Superior temporal gyrus (tissue), 1 donor: ENCODE measurements at regions not wholly inside any gene's neighbourhood (a gene's known extent, or its start where the extent isn't known, plus 50 kb on each side); places are given as distances from the start of the nearest gene placed in this dataset.
"Not testable (repeated sequence)": the region's sequence is repeated elsewhere in the genome, so short reads cannot be mapped to it uniquely, and the experiment has no call there.

Experiments used
- DNase-seq: peaks from one replicate; pipeline ENCODE4 v3.0.0-alpha.2; 2016; ENCODE audit errors: extremely low spot score

DNA sequence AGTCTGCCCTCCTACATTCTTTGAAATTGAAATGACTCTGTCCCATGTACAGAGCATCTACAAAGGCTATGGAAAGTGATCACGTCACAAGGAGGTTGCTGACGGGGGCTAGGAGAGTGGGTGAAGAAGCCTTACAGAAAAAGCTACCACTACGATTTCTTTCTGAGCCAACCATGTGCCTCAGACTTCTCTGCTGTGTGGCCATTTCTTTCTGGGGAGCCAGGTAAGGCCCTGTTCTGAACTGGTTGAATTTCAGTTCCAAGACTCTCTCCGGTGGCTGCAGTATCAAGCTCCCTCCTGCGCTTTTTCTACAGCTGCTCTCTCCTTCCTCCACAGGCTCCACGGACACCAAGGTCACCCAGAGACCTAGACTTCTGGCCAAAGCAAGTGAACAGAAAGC, 112.5 kb upstream of the PRSS1 start:
- DNase-seq: no peak

DNA sequence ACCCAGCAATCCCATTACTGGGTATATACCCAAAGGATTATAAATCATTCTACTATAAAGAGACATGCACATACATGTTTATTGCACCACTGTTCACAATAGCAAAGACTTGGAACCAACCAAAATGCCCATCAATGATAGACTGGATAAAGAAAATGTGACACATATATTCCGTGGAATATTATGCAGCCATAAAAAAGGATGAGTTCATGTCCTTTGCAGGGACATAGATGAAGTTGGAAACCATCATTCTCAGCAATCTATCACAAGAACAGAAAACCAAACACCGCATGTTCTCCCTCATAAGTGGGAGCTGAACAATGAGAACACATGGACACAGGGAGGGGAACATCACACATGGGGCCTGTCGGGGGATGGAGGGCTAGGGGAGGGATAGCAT, 113.2 kb upstream of the PRSS1 start:
- not testable (repeated sequence) for DNase-seq

DNA sequence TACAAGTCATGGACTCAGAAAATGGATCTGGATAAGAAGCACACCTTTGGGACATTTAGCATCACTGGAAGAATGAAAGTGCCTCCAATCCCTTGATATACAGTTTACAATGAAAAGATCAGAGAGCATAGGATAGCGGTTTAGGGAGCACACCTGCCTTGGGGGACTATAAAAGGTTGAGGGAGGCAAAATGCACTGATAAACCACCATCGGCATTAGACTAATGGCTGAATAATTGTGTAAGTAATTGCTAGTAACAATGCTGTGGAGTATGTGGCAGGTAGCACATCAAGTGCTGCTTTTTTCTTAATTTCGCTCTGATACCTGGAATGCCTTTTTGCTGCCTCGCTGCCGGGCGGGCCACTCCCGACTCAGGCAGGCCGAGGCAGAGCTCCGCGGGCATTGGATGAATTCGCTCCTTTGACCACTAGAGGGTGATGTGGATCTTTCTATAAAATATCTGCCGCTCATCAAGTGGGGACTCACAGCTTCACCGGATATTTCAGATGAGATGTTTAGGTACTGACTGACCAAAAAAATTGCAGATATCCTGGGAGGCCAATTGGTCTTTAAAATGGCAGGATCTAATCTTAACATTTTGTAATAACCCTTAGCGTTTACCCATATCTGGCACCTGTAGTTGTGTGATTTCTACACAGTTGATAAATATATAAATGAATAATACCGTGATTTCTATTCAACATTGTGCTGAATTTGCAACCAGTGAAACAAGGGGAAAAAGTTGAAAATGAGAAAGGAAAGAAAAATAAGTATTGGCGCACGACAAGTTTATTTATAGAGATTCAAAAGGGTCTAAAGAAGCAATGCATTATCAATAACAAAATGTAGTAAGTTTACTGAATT, 116.8 kb upstream of the PRSS1 start:
- DNase-seq: peak; percentile 92

GRCh38 chr7:142629588-142630260, 119.5 kb upstream of the PRSS1 start:
- no peak for DNase-seq

GRCh38 chr7:142628945-142629344, 120.3 kb upstream of the PRSS1 start:
- DNase-seq: no peak

GRCh38 chr7:142627223-142627622, 122.0 kb upstream of the PRSS1 start:
- not testable (repeated sequence) for DNase-seq

DNA sequence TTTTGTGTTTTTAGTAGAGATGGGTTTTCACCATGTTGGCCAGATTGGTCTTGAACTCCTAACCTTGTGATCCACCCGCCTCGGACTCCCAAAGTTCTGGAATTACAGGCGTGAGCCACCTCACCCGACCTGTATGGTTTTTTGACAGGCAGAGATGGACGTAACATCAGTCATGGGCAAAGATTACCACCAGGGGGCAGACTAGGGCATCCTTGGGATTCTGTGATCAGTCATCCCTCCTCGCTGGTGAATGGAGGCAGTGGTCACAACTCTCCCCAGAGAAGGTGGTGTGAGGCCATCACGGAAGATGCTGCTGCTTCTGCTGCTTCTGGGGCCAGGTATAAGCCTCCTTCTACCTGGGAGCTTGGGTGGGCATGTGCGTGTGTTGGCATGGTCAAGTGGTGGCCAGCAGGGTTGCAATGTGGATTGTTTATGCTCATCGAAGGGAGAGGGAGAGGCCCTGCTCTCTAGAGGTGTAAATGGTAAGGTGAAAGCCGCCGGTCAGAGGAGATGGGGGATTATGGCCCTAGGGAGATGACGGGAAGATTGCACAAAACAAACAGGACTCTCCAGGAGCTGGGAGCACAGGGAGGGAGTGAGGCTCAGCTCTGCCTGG, 122.7 kb upstream of the PRSS1 start:
- peak; percentile 57 for DNase-seq

DNA sequence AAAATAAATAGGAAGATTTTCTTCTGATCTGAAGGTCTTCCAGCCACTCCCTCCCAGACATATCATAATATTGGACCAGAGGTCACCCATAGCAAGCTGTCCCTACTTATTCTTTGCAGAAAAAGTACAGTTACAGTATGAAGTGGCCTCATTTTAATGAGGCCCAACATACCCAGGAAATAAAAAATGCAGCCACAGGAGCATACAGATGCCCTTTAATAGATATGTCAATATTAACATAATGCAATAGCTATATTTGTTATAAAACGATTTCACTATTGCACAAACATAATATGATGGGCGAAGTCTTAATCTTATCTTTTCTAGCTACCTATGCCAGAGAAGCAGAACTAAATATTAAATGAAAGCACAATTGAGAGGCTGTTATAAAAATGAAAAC, 124.1 kb upstream of the PRSS1 start:
- not testable (repeated sequence) for DNase-seq

- no peak for DNase-seq
Measured at GRCh38 chr7:142620402-142620801, 128.9 kb upstream of the PRSS1 start.

- DNase-seq: no peak
Measured at GRCh38 chr7:142618655-142619351, 130.5 kb upstream of the PRSS1 start.

DNA sequence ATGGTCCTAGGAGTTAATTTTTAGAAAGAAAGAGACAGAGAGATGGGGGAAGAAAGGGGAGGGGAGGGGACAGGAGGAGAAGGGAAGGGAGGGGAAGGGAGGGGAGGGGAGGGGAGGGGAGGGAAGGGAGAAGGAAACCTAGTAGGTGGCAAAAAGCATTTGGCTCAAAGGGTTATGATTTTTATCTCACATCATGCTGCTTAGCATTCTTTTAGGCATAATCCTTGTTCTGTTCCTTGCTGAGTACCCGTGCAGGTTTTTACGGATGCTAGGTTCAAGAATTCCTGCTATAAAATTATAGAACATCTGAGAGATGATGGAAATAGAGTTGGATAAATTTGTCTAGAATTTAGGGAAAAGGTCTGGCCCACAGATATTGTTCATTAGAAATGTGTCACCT, 132.4 kb upstream of the PRSS1 start:
- DNase-seq: no peak

DNA sequence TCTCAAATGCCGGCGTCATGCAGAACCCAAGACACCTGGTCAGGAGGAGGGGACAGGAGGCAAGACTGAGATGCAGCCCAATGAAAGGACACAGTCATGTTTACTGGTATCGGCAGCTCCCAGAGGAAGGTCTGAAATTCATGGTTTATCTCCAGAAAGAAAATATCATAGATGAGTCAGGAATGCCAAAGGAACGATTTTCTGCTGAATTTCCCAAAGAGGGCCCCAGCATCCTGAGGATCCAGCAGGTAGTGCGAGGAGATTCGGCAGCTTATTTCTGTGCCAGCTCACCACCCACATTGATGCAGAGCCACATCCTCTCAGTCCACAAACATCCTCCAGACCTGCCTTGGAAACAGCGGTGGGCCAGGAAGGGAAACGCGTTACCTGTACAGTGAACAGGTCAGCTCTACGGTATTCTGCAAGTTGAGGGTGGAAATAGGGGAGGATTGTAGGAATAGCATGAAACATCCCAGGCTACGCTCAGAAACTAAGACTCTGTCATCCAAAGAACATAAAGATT, 133.1 kb upstream of the PRSS1 start:
- no peak for DNase-seq

- DNase-seq: no peak
Measured at GRCh38 chr7:142615508-142615907, 133.8 kb upstream of the PRSS1 start.

GRCh38 chr7:142614116-142614515, 135.2 kb upstream of the PRSS1 start:
- DNase-seq: no peak

GRCh38 chr7:142612237-142612881, 136.9 kb upstream of the PRSS1 start:
- no peak for DNase-seq

DNA sequence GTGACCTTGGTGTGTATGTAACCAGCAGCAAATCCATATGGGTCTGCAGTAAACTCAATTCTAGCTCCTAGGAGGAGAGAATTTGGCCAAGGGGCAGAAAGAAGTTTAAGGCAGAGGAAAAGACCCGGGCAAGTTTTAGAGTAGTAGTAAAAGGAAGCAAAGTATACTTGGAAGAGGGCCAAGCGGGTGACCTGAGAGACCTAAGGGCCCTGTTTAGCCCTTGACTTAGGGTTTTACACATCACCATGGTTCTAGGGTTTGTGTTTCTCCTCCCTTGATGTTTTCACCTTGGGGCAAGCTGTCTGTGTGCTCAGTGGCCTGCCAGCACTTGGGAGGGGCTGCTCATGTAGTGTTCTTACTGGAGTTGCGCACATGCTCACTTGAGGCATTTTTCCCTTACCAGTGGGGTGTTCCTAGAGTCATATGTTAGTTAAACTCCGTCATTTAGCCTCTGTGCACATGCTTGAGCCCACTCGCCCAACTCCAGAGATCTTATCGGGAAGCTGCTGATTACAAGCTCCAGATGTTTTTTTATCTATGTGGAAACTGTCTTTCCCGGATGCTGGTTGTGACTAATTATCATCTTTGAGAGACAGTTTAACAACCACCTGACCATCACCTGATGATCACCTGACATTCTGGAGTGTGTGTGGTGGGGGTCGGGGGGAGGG, 137.6 kb upstream of the PRSS1 start:
- DNase-seq: no peak

DNA sequence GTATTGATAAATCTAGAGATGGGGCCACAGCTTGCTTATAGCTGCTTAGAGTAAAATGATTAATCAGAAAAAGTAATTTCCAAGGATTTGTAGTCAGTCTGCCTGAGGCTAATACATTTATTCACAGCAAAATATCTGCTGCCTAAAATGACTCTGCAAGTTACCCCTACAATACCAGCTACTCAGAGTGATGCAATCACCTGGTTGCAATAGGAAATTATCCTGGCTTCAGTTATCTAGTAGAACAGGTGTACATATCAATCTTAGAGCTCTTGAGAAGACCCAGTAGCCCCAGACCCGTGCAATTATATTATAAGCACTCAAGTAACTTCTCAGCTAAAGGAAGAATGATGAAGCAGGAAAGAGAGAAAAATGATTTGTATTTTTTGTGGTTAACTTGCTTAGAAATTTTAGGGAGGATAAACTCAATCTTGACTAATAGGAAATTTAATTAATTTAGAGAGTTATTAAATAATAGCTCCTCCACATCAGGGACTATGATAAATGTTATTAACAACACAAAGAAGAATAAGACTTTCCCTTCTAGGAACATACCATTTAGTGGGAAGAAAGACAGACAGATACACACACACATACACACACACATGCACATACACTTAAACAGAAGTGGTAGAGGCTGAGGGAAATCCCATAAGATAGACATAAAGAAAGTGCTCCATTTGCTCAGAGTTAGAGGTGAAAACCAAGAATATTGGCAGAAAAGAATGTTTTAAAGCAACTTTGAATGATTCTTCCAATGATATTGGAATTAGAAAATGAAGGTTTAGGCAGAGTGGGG, 140.4 kb upstream of the PRSS1 start:
- no peak for DNase-seq

DNA sequence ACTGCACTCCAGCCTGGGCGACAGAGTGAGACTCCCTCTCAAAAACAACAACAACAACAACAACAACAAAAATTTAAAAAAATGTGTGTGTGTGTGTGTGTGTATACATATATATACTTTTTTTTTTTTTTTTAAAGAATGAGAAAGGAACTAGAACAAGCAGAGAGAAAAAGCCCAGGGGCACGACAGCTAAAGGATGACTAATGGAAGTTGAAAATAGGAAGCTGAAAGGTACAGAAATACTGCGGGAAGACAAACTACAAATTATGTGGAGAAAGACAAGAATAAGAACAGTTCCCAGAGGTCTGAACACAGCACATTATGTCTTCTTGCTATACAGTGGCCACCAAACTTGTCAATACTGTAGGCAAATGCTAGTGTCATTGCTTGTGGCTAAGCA, 141.9 kb upstream of the PRSS1 start:
- DNase-seq: no peak

DNA sequence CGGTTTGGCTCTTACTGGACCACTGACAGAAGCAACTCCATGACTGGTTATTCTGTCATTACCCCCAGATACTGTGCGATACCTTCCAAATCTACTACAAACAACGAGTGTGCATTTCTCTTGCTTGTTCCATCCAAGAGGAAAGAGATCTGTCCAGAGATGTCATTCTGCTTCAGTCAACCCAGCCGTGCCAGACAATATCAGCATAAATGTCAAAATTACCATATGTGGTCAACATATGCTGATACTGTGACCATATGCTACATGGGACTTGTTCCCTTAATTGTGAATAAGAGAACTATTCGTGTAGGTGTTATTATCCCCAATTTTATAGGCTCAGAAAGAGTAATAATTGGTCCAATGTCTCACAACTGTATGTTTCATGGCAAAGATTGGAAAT, 143.2 kb upstream of the PRSS1 start:
- no peak for DNase-seq

DNA sequence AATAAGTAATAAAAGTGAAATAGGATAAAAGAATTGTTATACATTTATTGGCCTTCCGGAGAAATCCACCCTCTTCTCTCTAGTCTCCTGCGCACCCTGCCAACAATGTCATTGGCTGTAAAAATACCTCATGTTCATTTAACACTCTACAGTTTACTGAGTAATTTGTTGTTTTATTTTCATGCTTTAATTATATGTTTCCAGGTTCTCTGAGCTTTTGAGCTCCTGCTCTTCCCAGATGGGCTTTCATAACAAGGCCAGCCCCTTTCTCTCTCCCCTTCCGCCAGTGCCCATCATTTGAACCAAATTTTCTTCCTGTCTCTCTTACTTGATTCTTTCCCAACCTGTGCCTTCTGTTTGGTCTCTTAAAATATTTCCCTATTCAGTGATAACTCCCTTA, 144.6 kb upstream of the PRSS1 start:
- DNase-seq: no peak
